Glomerular visceral epithelial cell (primary cell): ENCODE measurements at regions not wholly inside any gene's neighbourhood (a gene's known extent, or its start where the extent isn't known, plus 50 kb on each side); places are given as distances from the start of the nearest gene placed in this dataset.
"Not testable (repeated sequence)": the region's sequence is repeated elsewhere in the genome, so short reads cannot be mapped to it uniquely, and the experiment has no call there.

Experiments
- DNase-seq: peaks from one replicate; pipeline ENCODE4 v3.0.0-alpha.2; 2016; ENCODE audit errors: extremely low spot score

DNA sequence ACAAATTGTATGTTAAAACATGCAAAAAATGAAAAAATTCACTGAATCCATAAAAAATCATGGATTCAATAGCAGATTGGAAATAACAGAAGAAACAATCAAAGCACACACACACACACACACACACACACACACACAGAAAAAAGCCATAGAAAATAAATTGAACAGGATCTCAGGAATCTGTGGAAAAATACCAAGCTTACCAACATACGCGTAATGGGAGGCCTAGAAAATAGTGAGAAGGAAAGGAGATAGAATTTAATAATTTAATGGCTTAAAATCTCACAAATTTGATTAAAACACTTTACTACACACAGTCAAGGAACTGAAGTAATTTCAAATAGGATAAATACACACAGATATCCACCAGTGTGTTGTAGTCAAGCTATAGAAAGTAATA, 1671.5 kb upstream of the PIK3C3 start:
- no peak for DNase-seq

DNA sequence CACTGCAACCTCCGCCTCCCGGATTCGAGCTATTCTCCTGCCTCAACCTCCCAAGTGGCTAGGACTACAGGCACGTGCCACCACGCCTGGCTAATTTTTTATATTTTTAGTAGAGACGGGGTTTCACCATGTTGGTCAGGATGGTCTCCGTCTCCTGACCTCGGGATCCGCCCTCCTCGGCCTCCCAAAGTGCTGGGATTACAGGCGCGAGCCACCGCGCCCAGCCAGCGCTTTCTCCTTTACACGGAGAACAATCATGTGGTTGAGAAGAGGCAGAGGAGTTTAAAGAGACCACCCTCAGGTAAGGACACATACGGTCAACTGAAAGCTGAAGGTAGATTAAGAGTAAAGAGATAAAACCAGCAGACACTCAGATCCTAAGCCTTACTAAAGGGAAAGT, 1673.7 kb upstream of the PIK3C3 start:
- not testable (repeated sequence) for DNase-seq

DNA sequence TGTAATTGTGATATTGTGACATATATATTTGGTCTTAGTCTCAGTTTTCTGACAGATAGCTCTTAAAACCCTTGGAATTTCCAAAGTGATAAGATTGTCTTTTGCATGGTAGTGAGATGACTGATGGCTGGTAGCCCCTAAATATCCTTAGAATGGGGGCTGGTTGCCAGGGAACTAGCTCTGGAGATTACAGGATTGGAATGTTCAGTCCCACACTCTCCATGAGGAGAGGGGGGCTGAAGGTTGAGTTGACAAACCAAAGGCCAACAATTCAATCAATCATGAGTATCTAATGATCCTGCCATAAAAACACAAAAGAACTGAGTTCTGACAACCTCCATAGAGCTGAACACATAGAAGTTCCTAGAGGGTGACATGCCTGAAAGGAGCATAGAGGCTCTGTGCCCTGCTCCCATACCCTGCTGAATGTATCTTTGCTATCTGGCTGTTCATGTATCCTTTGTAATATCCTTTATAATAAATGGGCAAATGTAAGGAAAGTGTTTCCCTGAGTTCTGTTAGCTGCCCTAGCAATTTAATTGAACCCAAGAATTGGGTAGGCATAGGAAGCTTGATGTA, 1680.3 kb upstream of the PIK3C3 start:
- DNase-seq, result no peak

DNA sequence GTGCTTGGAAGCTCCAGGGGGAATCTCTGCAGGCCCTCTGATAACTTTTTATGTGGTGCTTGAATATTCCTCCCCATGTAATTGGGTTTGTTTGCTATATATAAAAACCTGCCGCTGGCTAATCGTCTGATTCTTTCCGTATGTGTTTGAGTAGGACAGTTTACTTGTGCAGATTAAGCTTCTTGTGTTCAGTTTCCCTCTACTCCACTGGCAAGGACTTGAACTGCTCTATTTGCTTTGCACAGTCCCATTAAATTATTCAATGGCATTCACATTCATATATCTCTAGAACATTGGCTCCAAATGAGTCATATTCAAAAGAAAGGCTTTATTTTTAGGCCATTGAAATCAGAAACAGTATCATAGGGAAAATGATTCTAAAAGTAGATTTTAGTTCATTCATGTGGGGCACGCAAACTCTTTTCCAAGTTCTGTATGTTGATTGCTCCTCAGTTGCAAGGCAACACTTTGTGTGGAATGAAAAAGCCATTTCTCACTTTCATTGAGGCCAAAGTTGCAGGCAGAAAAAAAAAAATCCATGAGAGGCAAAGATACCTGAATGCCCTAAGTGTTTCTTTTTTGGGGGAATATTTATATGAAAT, 1682.3 kb upstream of the PIK3C3 start:
- no peak for DNase-seq

DNA sequence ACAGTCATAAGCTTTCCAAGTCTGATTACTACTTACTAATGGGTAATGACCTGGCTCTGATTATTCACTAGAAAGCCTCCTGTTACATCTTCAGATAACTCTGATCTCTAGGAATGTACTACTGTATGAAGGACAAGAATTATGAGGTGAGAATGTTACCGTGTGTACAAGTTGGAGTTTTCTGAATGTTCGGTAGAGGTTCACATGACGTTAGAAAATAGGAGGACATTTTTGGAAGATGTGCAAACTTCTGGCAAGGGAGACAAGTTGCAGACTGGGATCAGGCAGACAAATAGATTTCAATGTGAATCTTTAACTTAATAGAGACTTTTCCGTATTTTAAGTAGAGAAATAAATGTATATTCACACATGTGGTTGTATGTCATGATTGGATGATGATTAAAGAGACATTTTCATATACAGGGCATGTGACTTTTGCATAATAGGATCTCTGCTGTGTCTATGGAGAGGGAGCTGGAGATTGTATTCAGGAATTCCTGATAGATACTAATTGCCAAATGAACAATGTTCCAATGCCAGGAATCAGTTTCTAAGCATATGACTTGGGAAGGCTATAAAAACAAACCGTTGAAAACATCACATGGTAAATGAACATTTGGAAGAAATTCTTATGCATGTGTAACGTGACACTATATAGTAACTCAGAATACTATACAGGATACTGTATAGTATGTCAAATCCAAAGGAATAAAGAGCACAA, 1695.8 kb upstream of the PIK3C3 start:
- no peak for DNase-seq

DNA sequence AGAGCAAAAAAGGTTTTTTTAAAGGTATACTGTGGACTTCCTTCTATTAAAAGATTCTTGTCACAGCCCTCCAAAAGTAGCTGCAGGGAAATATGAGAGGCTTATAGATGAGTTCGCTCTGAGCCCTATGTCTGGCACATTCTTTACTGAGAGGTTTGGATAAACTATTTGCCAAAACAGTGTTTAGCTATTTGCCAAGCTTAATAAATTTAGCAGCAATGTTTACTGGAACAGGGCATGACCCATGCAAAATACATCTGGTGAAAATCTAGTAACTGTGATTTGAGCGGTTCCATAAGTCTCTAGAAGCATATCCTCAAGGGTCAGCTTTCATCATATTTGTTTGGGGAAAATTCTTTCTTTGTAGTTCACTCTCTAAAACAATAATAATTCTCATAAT, 1696.7 kb upstream of the PIK3C3 start:
- DNase-seq, result no peak

DNA sequence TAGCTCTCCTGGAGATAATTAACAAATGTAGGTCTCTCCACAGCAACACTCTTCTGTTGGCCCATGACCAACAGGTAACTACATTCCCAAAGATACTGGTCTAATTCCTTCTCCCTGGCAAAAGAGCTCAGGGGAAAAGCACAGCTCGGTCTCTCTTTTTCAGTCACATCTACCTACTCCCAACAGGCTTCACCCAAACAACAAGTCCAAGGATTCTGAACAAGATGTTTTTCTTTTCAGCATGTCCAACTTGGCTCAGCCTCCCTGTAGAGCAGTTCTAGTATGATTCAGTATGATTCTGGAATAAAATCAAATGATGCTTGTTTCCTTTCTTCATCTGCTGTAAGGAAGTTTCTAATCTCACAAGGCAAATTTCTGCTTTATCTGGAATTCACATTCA, 1704.8 kb upstream of the PIK3C3 start:
- no peak for DNase-seq

DNA sequence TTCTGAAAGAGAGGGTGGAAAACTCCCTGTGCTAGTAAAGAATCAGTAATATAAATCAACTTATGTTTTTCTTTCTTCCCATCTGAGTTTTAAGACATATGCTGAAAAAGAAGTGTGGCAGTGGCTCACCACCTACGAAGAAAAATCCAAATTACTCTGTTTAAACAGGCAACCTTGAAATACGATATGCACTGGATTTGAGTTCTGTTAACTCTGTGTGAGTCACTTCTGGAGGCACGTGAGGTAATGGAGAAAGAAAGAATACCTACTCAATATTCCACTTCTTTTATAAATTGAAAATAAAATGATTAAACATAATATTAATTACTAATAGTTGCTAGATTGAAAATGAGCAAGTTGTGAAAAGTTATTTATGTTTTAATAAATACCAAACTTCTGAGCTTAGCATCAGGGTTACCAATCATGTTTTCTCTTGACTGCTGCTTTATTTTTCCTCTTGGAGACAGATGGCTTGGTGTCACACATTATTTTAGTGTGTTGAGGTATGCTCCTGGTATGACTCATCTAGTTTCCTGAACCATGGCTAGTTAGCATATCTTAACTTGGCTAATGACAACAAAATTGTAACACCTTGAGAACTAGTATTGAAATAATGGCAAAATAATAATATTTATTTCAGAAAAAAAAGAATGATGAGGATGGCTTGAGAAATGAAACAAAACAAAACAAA, 1705.5 kb upstream of the PIK3C3 start:
- DNase-seq, result peak; percentile 22

DNA sequence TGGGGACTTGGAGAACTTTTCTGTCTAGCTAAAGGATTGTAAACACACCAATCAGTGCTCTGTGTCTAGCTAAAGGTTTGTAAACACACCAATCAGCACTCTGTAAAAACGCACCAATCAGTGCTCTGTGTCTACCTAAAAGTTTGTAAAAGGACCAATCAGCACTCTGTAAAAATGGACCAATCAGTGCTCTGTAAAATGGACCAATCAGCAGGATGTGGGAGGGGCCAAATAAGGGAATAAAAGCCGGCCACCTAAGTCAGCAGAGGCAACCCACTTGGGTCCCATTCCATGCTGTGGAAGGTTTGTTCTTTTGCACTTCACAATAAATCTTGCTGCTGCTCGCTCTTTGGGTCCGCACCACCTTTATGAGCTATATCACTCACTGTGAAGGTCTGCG, 1709.4 kb upstream of the PIK3C3 start:
- not testable (repeated sequence) for DNase-seq

DNA sequence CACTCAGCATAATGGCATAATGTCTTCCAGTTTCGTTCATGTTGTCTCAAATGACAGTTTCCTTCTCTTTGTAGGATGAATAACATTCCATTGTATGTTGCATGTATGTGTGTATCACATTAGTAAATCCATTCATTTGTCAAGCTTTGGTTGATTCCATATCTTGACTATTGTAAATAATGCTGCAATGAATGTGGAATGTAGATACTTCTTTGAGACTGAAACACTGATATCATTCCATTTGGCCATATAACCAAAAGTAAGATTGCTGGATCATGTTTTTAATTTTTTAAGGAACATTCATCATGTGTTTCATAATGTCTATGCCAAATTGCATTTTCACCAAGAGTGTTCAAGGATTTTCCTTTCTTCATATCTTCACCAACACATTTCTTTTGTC, 1711.4 kb upstream of the PIK3C3 start:
- DNase-seq, result no peak

DNA sequence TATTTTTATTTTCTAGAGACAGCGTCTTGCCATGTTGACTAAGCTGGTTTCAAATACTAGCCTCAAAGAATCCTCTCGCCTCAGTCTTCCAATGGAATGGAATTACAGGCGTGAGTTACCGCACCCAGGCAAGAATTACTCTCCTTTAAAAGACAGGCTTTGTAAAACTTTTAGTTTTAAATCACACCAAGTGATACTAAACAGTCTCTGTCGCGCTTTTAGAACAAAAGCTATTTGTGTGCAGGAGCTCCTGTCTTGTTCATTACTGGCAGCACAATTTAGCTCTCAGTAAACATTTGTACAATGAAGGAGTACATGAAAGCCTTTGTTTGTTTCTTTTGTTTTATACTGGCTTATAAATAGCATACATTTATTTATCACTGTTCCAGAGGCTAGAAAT, 1719.2 kb upstream of the PIK3C3 start:
- no peak for DNase-seq

DNA sequence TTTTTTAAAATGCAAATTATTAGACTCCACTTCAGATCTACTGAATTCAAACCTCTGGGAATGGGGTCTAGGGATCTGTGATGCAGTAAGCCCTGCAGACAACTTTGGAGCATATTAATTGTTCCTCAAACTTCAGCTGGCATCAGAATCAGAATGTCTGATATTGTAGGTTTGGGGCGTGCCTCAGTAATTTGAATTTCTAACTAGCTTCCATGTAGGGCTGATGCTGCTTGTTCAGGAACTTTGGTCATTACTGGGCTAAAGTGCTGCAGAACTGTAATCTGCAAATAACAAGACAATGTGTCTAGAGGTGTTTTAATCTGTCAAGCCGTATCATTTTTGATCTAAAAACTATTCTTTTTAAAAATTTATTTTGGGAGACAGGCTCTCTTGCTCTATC, 1719.7 kb upstream of the PIK3C3 start:
- DNase-seq, result no peak

DNA sequence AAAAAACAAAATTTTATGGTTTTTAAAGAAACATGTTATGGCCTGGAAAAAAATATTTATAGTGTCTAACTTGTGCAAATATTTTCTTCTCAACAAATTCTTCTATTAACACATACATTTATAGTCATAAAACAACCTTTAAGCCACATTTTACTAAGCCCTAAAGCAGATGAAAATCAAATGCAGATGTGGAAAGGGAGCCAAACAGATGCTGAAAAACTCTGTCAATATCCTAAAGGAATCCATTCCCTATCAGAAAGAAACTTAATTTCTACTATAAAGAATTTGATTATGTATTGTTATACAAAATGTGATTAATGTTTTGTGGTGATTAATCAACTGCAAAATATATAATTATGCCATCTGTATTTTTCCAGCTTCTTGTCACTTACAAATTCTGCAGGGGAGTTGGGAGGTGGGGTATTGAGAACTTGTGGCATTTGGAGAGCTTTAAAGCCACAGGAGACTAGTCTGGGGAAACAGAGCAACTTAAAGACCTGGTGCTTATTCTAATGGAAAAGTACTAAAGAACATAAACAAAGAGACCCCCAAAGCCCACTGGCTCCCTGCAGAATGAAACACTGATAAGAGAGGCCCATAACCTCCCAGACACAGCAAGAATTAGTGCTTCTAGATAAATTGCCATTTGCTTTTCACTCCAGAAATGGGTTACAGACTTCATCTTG, 1721.0 kb upstream of the PIK3C3 start:
- DNase-seq, result no peak

DNA sequence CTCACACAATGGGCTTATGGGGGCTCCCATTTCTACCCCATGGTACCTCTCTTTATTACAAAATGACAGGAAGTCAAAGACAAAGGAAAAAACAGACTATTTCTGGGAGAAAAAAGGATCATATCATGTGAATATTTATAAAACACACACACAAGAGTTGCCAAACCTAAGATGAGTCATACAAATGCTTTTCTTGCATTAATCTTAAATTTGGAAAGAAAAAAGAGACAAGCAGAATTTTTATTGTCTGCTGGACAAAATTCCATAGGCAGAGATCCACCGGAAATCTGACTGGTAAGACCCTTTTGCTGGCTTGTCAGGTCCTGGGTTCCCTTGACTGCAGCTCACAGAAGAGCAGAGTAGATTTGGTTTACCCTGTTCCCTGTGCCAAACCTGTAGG, 1732.3 kb upstream of the PIK3C3 start:
- DNase-seq, result no peak

DNA sequence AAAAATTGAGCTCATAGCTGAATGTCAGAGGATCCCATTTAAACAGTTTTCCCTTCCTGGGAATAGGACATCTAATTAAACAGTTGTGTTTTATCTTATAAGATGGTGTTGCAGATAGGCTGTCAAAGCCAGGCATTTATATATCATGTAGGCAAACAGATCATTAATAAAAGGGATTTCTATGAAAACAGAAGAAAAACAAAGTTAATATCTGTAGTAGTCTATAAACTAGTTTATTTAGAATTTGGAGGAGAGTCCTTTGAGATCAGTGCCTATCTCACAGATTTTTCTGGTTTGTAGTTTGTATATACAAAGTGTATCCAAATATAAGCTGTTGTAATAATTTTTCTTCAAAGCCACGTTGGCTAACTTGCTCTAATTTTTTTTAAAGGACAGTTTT, 1738.2 kb upstream of the PIK3C3 start:
- DNase-seq, result no peak

DNA sequence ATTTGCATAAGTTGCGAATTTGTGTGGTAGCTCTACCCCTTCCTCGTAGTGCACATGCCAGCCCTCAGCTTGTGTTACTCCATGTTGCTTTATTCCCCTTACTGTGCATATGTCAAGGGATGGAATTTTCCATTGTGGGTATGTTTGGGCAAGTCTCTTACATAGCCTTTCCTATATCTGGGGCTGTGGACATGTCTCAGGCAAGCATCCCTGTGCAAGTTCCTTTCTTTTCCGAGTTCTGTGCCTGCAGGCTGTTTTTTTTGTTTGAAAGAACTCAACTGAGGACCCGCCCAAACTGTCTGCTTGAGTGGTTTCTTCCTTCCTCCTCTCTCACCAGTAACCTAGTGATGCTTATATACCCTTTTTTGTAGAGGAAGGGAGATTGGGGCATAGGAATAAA, 1739.1 kb upstream of the PIK3C3 start:
- peak; percentile 7 for DNase-seq

DNA sequence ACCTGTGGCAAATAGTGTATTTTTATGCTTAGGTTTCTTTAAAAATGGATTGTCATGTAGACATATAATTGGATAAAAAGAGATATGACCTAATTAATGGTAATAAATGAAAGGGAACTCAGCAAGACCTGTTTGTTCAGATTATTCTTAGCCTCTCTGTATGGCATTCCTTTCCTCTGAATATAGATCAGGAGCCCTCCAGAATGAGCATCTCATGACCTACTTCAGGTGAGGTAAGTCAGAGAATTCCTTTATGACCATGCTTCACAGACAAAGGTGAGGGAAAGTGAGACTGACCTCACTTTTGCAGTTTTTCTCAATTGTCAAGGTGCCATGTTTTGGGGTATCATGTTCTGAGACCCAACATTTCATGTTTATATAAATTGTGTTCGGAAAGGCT, 1744.3 kb upstream of the PIK3C3 start:
- DNase-seq, result no peak

DNA sequence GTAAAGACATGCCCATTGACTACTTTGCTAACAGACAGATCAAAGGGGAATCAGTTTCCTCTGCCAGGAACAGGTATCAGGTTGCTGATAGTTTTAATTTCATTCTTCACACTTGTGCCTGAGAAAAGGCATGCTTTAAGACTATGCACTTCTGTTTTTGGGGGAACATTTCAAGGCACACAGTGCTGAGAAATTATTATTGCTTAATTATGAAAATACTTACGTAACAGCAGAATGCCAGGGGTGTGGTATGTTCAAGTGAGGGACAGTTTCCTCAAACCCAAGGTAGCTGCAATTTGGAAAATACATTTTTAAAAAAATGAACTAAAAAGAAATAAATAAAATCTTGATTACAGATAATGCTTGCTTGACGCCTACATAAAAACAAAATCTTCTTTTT, 1746.1 kb upstream of the PIK3C3 start:
- DNase-seq, result no peak

DNA sequence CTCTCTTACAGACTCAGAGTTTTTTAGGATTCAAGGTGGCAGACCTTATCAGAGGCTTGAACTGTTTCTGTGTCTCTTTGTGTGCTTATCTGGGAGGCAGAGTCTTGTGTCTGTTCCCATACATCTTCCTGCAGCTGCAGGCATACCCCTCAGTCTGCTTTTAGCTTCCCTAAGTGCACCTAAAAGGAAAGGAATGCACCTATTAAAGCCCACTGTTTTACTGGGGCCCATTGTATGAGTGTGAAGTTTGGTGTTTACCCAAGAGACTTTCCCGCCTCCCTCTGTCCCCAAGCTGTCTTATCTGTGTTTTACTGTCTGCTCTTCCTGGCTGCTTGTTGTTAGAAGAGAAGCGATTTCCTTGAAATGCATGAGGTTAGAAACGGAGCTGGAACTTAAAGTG, 1757.3 kb upstream of the PIK3C3 start:
- no peak for DNase-seq

DNA sequence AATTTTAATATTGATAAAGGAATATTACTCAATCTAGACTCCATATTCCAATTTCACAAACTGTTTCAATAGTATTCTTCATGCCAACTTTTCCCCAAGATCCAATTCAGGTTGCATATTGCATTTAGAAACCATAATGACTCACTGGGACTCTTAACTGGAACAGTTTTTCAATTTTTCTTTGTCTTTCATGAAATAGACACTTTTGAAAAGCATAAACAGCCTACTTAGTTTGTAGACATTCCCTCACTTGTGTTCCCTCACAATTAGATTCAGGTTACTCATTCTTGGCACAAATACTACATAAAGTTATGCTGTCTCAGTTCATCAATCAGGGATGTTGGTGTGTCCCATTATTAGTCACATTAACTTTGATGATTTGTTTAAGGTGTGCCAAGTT, 1768.4 kb upstream of the PIK3C3 start:
- DNase-seq, result no peak

DNA sequence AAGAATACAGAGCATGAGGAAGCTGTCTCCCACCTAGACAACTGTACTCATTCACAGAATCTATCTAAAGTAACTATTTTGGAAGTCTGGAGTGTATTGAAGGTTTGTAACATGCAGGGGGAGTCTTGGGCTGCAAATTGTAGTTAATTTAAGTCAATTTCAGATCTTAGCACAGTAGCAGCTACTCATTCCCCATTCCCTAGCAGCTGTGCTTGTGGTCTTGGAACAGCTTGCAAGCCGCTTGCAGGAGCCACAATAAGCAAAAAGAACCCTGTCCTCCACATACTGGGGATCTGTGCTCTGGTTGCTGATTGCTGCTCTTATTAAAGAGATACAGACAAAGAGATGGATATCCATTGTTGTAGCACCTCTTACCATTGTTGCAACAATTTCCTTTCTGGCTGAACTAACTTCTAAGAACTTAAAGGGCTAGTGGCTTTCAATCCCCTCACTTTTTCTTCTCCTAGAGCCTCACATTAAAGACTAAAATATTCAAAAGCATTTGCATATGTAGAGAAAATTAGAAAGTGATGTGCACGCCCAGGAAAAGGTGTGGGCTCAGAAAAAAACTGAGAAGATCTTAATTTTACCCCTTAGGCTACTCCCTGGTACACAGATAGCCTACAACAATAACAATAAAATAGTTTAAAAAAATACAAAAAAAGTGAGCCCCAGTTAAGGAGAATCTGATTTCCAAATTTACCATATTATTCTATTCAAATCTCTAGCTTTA, 1775.1 kb upstream of the PIK3C3 start:
- no peak for DNase-seq

DNA sequence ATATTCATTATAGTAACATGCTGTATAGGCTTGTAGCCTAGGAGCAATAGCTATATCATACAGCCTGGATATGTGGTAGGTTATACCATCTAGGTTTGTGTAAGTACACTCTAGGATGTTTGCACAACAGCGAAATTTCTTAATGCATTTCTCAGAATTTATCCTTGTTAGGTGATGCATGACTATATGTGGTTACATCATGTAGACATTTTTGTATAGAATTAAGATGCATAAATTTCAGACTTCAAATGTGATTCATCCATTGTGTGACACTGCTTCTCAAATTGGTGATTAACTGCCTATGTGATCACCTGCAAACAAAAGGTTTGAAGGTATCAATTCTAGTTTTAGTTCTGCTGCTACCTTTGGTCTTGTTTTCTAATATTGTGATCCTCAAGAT, 1787.0 kb upstream of the PIK3C3 start:
- no peak for DNase-seq
